Common myeloid progenitor, CD34-positive (primary cell): ENCODE measurements at regions not wholly inside any gene's neighbourhood (a gene's known extent, or its start where the extent isn't known, plus 50 kb on each side); places are given as distances from the start of the nearest gene placed in this dataset.
A peak's percentile ranks its signal among the peaks of the same experiment; 100 is the strongest.

ENCODE experiments used
- CTCF ChIA-PET: fragments of 350-600 bp; sonication (Branson Sonifier 250); formaldehyde crosslinking; loops from one replicate; lab custom pipeline; 2021; ENCODE audit warnings: antibody characterized with exemption; lab: Charles Lee
- POLR2A ChIA-PET: fragments of 350-600 bp; sonication (Branson Sonifier 250); formaldehyde crosslinking; loops from one replicate; lab custom pipeline; 2021; ENCODE audit warnings: antibody characterized with exemption; lab: Charles Lee
- DNase-seq, 3 donors: peaks; one replicate each; pipeline versions ENCODE4 v3.0.0 to v3.0.0-alpha.2; 2013
- H3K27ac ChIP-seq, 2 experiments: 1 replicate in 1 of 2; 2 replicates in 1 of 2; pipeline ENCODE4 v1.7.0; 2013; ENCODE audit warnings: inconsistent platforms in 2 of 2, low read length in 2 of 2, mild to moderate bottlenecking in 2 of 2, low read depth in 1 of 2, moderate library complexity in 1 of 2; ENCODE audit not compliant: severe bottlenecking in 2 of 2, insufficient read depth in 1 of 2, poor library complexity in 1 of 2
- H3K27me3 ChIP-seq, 5 experiments: replicated peaks in 2 of 5; 1 replicate in 3 of 5; 2 replicates in 2 of 5; pipeline versions ENCODE4 v1.6.1 to v1.7.0; 2013; ENCODE audit warnings: low read length in 4 of 5, mild to moderate bottlenecking in 2 of 5, moderate library complexity in 2 of 5, inconsistent platforms in 1 of 5; ENCODE audit not compliant: insufficient read depth in 5 of 5, control insufficient read depth in 4 of 5
- H3K36me3 ChIP-seq, 4 experiments: 1 replicate in 2 of 4; 2 replicates in 2 of 4; pipeline versions ENCODE4 v1.6.1 to v1.7.0; 2013; ENCODE audit warnings: low read length in 3 of 4, control low read depth in 1 of 4, mild to moderate bottlenecking in 1 of 4; ENCODE audit not compliant: control insufficient read depth in 4 of 4, insufficient read depth in 4 of 4
- H3K4me1 ChIP-seq, 4 experiments: 1 replicate in 3 of 4; 2 replicates in 1 of 4; pipeline versions ENCODE4 v1.6.1 to v1.7.1; 2013; ENCODE audit warnings: low read length in 3 of 4, mild to moderate bottlenecking in 3 of 4, control low read depth in 1 of 4, inconsistent platforms in 1 of 4, moderate library complexity in 1 of 4; ENCODE audit not compliant: control insufficient read depth in 4 of 4, insufficient read depth in 4 of 4; ENCODE audit errors: control extremely low read depth in 1 of 4
- H3K4me3 ChIP-seq, 7 experiments: 1 replicate in 4 of 7; 2 replicates in 3 of 7; pipeline versions ENCODE4 v1.5.1 to v1.7.0; 2013; ENCODE audit warnings: mild to moderate bottlenecking in 7 of 7, low read length in 6 of 7, moderate library complexity in 6 of 7, inconsistent platforms in 2 of 7, low read depth in 2 of 7, control low read depth in 1 of 7; ENCODE audit not compliant: insufficient read depth in 4 of 7, control insufficient read depth in 1 of 7; ENCODE audit errors: extremely low read depth in 1 of 7
- H3K9me3 ChIP-seq, 5 experiments: 1 replicate in 4 of 5; 2 replicates in 1 of 5; pipeline versions ENCODE4 v1.6.1 to v1.7.1; 2013; ENCODE audit warnings: low read length in 4 of 5, mild to moderate bottlenecking in 2 of 5, inconsistent platforms in 1 of 5, low read depth in 1 of 5, moderate library complexity in 1 of 5; ENCODE audit not compliant: control insufficient read depth in 4 of 5, insufficient read depth in 2 of 5; ENCODE audit errors: control extremely low read depth in 1 of 5
- WGBS: methylation state at CpG from one replicate; pipeline ENCODE4 v1.1.5; 2013; ENCODE audit not compliant: insufficient coverage; 5-methylcytosine and 5-hydroxymethylcytosine counted together

DNA sequence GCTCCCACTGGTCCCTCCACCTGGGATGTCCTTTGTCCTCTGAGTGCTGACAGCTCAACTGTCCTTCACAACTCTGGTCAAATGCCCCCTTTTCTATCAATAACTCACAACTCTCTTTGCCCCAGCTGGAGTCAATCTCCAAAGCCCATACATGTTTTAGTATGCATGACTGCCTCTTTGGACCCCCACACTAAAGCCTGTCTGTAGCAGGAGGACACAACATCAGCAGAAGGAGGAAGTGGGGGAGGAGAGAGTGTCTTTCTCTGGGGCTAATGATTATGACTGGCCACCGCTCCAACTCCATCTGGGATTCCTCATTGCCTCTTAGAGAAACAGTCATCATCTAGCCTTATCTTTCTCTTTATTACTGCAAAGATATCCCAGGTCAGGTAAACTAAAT, 186.6 kb upstream of the FGGY start:
- no peak overlapping the region for H3K4me3 ChIP-seq
- no peaks in the 10 kb centered on the region for H3K36me3 ChIP-seq
- H3K9me3 ChIP-seq = no peaks in the 10 kb centered on the region
- CTCF ChIA-PET = no interaction called here
- peaks cover 0 to 2% (median 0%) of the 10 kb centered on the region in 4 experiments for H3K4me1 ChIP-seq
- H3K27me3 ChIP-seq = no peaks in the 10 kb centered on the region
- WGBS = no CpG with 5 or more reads among the region's 1 CpG
- H3K27ac ChIP-seq = no peak overlapping the region
- peak in 1 of 3 donors; percentile 5 for DNase-seq
- POLR2A ChIA-PET = no interaction called here

DNA sequence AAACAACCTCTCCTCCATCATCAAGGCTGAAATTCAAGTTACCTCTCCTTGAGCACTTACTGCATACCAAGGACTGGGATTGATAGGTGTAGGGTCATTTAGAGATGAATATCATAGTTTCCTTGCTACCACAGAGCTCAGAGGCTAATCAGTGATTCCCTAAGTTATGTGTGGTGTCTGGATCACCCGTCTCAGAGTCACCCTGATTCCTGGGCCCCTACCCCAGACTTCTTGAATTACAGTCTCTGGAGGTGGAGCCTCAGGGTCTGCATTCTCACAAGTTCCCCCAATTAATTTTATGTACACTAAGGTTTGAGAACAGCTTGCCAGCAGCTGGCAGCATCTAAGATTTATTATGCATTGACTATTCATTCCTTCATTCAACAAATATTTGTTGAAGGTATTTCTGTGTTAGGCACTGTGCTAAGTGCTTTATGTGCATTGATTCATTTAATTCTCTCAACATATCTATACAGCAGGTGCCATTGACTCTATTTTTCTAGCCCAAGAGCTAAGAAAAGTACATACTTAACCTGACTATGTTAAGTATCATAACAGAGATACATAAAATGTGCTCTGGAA, 182.9 kb upstream of the FGGY start:
- Histone ChIP-seq H3K27me3 (no peaks in the 10 kb centered on the region), H3K4me3 (no peak overlapping the region), H3K4me1 (peaks cover 0 to 2% (median 0%) of the 10 kb centered on the region in 4 experiments), H3K36me3 (no peaks in the 10 kb centered on the region), H3K27ac (no peak overlapping the region), H3K9me3 (no peaks in the 10 kb centered on the region)
- WGBS = 100% methylated on average over 1 of the region's 1 CpG
- ChIA-PET POLR2A (no interaction called here), CTCF (no interaction called here)
- no peak for DNase-seq

DNA sequence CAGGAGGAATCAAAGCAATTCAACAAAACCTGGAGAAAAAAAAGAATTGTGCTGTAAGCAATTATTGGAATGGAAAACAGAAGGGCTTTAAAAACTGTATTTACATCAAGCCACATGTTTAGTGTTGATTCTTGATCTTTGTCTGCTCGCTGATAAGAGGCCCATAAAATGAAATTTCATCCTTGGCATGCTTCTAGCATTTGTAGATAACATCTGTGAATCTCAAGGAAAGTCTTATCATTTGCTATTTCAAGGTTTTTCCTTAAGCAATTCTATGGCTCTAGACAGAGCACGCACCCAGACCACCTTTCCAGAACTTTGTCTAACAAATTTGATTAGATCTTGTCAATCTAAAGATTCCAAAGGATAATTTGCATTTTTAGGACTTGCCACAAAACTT, 181.0 kb upstream of the FGGY start:
- Histone ChIP-seq H3K9me3 (no peaks in the 10 kb centered on the region), H3K4me3 (no peak overlapping the region), H3K36me3 (no peaks in the 10 kb centered on the region), H3K27me3 (no peaks in the 10 kb centered on the region), H3K4me1 (no peaks in the 10 kb centered on the region), H3K27ac (no peak overlapping the region)
- no peak for DNase-seq
- 94% methylated on average over 2 of the region's 2 CpGs for WGBS
- POLR2A ChIA-PET = no interaction called here
- CTCF ChIA-PET = interaction anchor here (0.9 kb wide), 1 partner anchor 33 kb away, joined by 3 read pairs; no protein-coding TSS in a partner anchor

DNA sequence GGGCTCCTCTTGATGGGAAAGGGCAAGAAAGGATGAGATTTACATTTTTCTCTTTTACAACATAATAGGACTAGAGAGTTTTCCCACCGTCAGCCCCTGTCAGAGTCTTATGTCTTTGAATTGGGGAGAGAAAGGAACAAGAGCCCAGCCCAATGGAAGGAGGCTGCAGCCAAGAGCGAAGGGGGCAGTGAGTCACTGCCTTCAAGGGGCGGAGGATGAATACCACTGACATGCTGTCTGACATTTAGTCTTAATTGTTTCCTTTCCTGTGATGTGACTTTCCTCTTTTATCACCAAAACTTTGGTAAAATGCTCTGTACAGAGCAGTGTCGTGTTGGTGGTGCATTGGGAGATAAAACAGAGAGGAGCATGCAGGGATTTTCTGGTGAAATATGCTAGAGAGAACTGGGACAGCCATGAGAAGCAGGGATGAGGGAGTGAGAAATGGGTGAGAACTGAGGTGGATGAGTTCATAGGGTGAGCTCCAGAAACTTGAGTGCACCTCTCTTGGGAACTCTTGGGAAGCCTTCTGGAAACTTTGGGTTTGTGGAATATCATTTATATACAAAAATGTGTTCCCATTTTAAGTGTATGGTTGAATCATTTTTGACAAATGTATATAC, 179.9 kb upstream of the FGGY start:
- POLR2A ChIA-PET = no interaction called here
- Histone ChIP-seq H3K36me3 (no peaks in the 10 kb centered on the region), H3K4me3 (no peak overlapping the region), H3K27ac (no peak overlapping the region), H3K4me1 (no peaks in the 10 kb centered on the region), H3K9me3 (no peaks in the 10 kb centered on the region), H3K27me3 (no peaks in the 10 kb centered on the region)
- DNase-seq = no peak
- CTCF ChIA-PET = interaction anchor here (0.9 kb wide), 1 partner anchor 34 kb away, joined by 3 read pairs; no protein-coding TSS in a partner anchor
- 76% methylated on average over 4 of the region's 4 CpGs for WGBS

DNA sequence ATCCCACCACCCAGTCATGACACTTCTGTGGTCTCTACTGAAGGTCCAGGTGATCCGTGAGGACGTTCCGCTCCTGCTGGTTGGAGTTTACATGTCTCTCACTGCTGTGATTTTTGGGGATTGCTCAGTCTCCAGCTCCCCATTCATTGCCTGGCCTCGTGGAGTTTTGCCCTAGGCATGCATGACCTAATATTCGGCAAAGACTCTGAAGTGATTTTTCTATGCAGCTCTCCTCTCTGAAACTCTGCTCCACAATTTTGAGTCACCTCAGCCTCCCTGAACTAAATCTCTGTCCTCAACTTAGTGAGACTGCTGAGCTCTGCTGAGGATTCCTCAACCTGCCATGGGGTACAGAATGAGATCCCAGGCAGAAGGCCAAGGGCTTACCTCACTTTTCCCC, 174.4 kb upstream of the FGGY start:
- 72% methylated on average over 5 of the region's 5 CpGs for WGBS
- Histone ChIP-seq H3K27ac (no peak overlapping the region), H3K4me1 (no peaks in the 10 kb centered on the region), H3K9me3 (no peaks in the 10 kb centered on the region), H3K4me3 (no peak overlapping the region), H3K36me3 (no peaks in the 10 kb centered on the region), H3K27me3 (no peaks in the 10 kb centered on the region)
- ChIA-PET POLR2A (no interaction called here), CTCF (interaction anchor here (1.3 kb wide), 1 partner anchor 17 kb away, joined by 4 read pairs; no protein-coding TSS in a partner anchor)
- DNase-seq = no peak

DNA sequence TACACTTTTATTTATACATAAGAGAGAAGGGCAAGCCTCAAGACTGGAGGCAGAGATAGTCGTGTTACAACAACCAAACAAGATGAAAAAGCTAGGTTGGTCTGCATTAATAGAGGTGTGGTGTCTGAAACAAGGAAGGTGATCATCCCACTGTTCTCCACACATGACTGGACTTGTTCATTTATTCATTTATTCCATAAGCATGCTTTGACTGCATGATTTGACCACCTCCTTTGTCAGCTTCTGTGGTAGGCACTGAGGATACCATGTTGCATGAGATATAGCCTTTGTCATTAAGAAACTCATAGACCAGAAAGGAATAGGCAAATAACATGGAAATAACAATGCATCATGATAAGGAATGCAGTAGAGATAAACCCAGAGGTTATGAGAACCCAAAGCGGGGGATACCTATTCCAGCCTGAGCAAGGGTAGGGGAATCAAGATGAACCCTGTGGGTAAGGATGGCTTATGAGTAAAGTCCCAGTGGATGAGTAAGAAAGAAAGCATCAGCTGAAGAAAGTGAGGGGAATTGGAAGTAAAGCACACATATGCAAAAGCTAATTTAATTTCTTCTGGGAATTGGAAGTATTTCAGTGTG, 173.7 kb upstream of the FGGY start:
- Histone ChIP-seq H3K9me3 (no peaks in the 10 kb centered on the region), H3K27me3 (no peaks in the 10 kb centered on the region), H3K27ac (no peak overlapping the region), H3K36me3 (no peaks in the 10 kb centered on the region), H3K4me3 (no peak overlapping the region), H3K4me1 (no peaks in the 10 kb centered on the region)
- CTCF ChIA-PET = interaction anchor here (0.8 to 1.3 kb wide), 2 partner anchors 10 to 17 kb away, joined by 3 to 4 read pairs; no protein-coding TSS in a partner anchor
- WGBS = 92% methylated on average over 1 of the region's 2 CpGs
- POLR2A ChIA-PET = no interaction called here
- DNase-seq = no peak

DNA sequence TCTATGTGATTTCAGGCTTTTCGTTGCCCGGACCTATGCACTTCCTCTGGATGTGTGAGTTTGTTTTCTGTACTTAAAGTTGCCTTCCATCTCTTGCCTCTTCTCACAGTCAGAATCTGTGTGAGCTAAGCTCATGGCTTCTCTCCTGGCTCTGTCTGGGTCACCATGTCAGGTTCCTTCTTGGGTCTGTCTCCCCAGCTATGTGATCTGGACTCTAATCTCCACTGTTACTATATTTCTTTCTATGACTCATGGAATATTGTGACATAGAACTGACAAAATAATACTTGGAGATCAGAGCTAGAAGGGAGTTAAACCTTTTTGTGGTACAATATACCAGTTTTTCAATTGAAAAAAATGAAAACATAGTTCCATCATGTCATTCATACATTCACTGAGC, 172.7 kb upstream of the FGGY start:
- H3K27ac ChIP-seq = no peak overlapping the region
- ChIA-PET CTCF (no interaction called here), POLR2A (no interaction called here)
- no peaks in the 10 kb centered on the region for H3K4me1 ChIP-seq
- no peak overlapping the region for H3K4me3 ChIP-seq
- no peaks in the 10 kb centered on the region for H3K36me3 ChIP-seq
- 100% methylated on average over 2 of the region's 2 CpGs for WGBS
- H3K27me3 ChIP-seq = no peaks in the 10 kb centered on the region
- no peak for DNase-seq
- H3K9me3 ChIP-seq = no peaks in the 10 kb centered on the region
